H1 (cell line): ENCODE measurements at regions not wholly inside any gene's neighbourhood (a gene's known extent, or its start where the extent isn't known, plus 50 kb on each side); places are given as distances from the start of the nearest gene placed in this dataset.

Source experiments
- BCL11A ChIP-seq, 2 experiments: IDR thresholded peaks; one replicate each; pipeline ENCODE4 v1.6.1; 2011; ENCODE audit warnings: low read depth in 2 of 2, low read length in 2 of 2, mild to moderate bottlenecking in 2 of 2
- KDM1A ChIP-seq: fragments of 200-600, 300-600 bp; sonication (generic); IDR thresholded peaks from 2 replicates; pipeline ENCODE4 v1.7.1; 2016; ENCODE audit warnings: mild to moderate bottlenecking, low read length, borderline replicate concordance
- POLR2AphosphoS5 ChIP-seq: IDR thresholded peaks from 2 replicates; pipeline ENCODE4 v1.6.1; 2011; ENCODE audit warnings: low read depth, low read length
- SUZ12 ChIP-seq: fragments of 200-600 bp; sonication (generic); IDR thresholded peaks from 2 replicates; pipeline ENCODE4 v1.6.1; 2012; ENCODE audit warnings: mild to moderate bottlenecking, inconsistent platforms, low read length, moderate library complexity, mixed read lengths

- TF ChIP-seq BCL11A (IDR thresholded peaks at IDR 0.05; ENCODE audit: low read depth in 2 of 2, low read length in 2 of 2) (no peak), POLR2AphosphoS5 (no peak), SUZ12 (no peak), KDM1A (no peak)
Measured at GRCh38 chr9:1890201-1890600, 124.9 kb upstream of the SMARCA2 start (continued).
